ENCODE measurements at regions not wholly inside any gene's neighbourhood (a gene's known extent, or its start where the extent isn't known, plus 50 kb on each side); places are given as distances from the start of the nearest gene placed in this dataset.

DNA sequence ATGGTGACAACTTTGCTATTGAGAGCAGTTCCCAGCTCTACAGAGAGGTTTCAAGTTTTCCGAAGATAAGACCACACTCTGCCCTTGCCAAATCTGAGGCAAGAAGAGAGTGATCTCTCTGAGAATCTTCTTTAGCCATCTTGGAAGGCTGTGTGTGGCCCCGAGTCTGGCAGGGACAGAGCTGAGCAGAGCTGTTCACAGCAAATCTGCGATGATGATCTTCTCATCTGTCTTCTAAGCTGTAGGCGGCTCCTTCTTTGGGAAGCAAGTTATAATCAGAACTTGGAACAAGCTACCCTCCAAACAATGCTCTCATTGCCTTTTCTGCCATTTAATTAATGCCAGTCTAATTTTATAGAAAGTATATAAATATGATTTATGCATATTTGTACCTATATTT is 379.0 kb upstream of the MEF2C start:
- TF ChIP-seq, protein P1, sequence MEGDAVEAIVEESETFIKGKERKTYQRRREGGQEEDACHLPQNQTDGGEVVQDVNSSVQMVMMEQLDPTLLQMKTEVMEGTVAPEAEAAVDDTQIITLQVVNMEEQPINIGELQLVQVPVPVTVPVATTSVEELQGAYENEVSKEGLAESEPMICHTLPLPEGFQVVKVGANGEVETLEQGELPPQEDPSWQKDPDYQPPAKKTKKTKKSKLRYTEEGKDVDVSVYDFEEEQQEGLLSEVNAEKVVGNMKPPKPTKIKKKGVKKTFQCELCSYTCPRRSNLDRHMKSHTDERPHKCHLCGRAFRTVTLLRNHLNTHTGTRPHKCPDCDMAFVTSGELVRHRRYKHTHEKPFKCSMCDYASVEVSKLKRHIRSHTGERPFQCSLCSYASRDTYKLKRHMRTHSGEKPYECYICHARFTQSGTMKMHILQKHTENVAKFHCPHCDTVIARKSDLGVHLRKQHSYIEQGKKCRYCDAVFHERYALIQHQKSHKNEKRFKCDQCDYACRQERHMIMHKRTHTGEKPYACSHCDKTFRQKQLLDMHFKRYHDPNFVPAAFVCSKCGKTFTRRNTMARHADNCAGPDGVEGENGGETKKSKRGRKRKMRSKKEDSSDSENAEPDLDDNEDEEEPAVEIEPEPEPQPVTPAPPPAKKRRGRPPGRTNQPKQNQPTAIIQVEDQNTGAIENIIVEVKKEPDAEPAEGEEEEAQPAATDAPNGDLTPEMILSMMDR (IDR thresholded peaks at IDR 0.05), result no peak
- no peak for TF ChIP-seq POLR2A (IDR thresholded peaks at IDR 0.05)
- no peak for TF ChIP-seq POLR2AphosphoS5 (IDR thresholded peaks at IDR 0.05)
